ENCODE measurements at regions not wholly inside any gene's neighbourhood (a gene's known extent, or its start where the extent isn't known, plus 50 kb on each side); places are given as distances from the start of the nearest gene placed in this dataset.

DNA sequence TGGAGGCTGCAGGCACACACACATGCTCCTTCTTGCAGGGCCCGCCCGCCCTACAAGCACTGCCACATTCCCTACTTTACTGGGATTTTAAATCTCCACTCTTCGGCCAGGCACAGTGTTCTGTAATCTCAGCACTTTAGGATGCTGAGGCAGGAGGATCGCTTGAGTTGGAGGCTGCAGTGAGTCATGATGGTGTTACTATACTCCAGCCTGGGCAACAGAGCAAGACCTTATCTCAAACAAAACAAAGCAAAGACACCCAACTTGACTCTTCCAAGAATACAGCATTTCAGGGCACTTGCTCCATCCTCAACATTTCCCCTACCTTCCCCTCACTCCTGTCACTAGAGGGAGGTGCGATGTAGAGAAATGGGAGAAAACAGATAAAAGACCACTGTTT is 194.0 kb downstream of the MYLK4 start:
- Histone ChIP-seq H3K9me3 (no peaks in the 10 kb centered on the region), H3K36me3 (no peaks in the 10 kb centered on the region), H3K27me3 (no peaks in the 10 kb centered on the region; the same call in 1 of the 2 replicates), H3K4me1 (no peaks in the 10 kb centered on the region), H3K4me3 (ENCODE audit: low read depth, low read length) (no peak overlapping the region)
- no peak for DNase-seq
- TF ChIP-seq, protein P1, sequence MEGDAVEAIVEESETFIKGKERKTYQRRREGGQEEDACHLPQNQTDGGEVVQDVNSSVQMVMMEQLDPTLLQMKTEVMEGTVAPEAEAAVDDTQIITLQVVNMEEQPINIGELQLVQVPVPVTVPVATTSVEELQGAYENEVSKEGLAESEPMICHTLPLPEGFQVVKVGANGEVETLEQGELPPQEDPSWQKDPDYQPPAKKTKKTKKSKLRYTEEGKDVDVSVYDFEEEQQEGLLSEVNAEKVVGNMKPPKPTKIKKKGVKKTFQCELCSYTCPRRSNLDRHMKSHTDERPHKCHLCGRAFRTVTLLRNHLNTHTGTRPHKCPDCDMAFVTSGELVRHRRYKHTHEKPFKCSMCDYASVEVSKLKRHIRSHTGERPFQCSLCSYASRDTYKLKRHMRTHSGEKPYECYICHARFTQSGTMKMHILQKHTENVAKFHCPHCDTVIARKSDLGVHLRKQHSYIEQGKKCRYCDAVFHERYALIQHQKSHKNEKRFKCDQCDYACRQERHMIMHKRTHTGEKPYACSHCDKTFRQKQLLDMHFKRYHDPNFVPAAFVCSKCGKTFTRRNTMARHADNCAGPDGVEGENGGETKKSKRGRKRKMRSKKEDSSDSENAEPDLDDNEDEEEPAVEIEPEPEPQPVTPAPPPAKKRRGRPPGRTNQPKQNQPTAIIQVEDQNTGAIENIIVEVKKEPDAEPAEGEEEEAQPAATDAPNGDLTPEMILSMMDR (IDR thresholded peaks at IDR 0.05; ENCODE audit: low read depth, low read length), result no peak

DNA sequence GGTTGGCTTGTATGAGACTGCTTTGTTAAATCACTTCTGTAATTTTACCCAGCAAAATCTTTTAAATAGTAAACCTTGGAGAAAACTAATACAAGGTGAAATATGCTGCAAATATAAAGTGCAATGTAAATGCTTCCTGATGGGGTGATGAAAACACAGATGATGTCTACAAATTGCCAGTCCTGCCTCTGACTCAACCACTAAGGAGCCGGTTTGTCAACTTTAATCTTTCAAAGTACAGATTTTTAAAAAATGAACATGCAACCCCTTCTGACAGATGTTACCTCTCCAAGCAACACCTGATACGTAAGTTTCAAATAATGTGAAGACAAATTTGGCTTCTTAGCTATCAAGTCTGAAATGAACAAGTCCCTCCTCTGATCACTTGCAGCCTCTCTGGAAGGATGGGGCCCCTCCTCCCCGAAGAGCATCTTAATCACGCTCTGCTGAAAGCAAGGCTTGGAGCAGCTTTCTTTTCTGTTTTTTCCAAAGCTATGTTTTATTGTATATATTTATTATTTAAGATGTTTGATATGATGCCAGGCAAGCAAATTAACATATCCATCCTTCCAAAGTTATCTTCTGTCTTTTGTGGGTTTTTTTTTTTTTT is 196.0 kb downstream of the MYLK4 start:
- no peaks in the 10 kb centered on the region; the same call in 1 of the 2 replicates for H3K27me3 ChIP-seq
- DNase-seq, result no peak
- no peaks in the 10 kb centered on the region for H3K4me1 ChIP-seq
- no peak overlapping the region for H3K4me3 ChIP-seq (ENCODE audit: low read depth, low read length)
- H3K36me3 ChIP-seq, result no peaks in the 10 kb centered on the region
- TF ChIP-seq, protein P1 (IDR thresholded peaks at IDR 0.05; ENCODE audit: low read depth, low read length), result no peak
- H3K9me3 ChIP-seq, result no peaks in the 10 kb centered on the region

GRCh38 chr6:2552526-2553154 is 198.1 kb downstream of the MYLK4 start:
- no peak for DNase-seq
- Histone ChIP-seq H3K36me3 (no peaks in the 10 kb centered on the region), H3K4me1 (no peaks in the 10 kb centered on the region), H3K27me3 (no peaks in the 10 kb centered on the region; the same call in 1 of the 2 replicates), H3K9me3 (no peaks in the 10 kb centered on the region), H3K4me3 (ENCODE audit: low read depth, low read length) (no peak overlapping the region)
- TF ChIP-seq, protein P1 (IDR thresholded peaks at IDR 0.05; ENCODE audit: low read depth, low read length), result no peak

DNA sequence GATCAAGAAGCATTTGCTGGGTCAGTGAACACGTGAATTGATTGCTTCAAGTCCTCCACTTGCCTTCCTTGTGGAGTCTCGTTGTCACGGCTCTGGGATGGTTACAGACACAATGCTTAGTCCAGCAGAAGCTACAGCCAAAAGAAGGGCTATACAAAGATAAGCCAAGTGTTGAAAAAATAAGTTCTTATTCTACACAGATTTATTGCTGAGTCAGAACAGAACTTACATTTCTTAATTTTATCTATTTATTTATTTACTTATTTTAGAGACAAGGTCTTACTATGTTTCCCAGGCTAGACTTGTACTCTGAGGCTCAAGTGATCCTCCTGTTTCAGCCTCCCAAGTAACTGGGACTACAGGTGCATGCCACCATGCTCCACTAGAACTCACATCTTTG is 199.0 kb downstream of the MYLK4 start:
- DNase-seq, result no peak
- Histone ChIP-seq H3K27me3 (peaks cover 2% of the 10 kb centered on the region; the same call in 1 of the 2 replicates), H3K4me3 (ENCODE audit: low read depth, low read length) (no peak overlapping the region), H3K36me3 (no peaks in the 10 kb centered on the region), H3K4me1 (no peaks in the 10 kb centered on the region), H3K9me3 (no peaks in the 10 kb centered on the region)
- TF ChIP-seq, protein P1 (IDR thresholded peaks at IDR 0.05; ENCODE audit: low read depth, low read length), result no peak

- TF ChIP-seq, protein P1 (IDR thresholded peaks at IDR 0.05; ENCODE audit: low read depth, low read length), result no peak
- Histone ChIP-seq H3K4me1 (no peaks in the 10 kb centered on the region), H3K27me3 (peaks cover 2% of the 10 kb centered on the region; the same call in 1 of the 2 replicates), H3K4me3 (ENCODE audit: low read depth, low read length) (no peak overlapping the region), H3K9me3 (no peaks in the 10 kb centered on the region), H3K36me3 (no peaks in the 10 kb centered on the region)
- no peak for DNase-seq
These were observed 200.5 kb downstream of the MYLK4 start for GRCh38 chr6:2550247-2550646.

- DNase-seq, result no peak
- H3K9me3 ChIP-seq, result no peaks in the 10 kb centered on the region
- peaks cover 2% of the 10 kb centered on the region; the same call in 1 of the 2 replicates for H3K27me3 ChIP-seq
- no peaks in the 10 kb centered on the region for H3K36me3 ChIP-seq
- TF ChIP-seq, protein P1 (IDR thresholded peaks at IDR 0.05; ENCODE audit: low read depth, low read length), result no peak
- no peaks in the 10 kb centered on the region for H3K4me1 ChIP-seq
- no peak overlapping the region for H3K4me3 ChIP-seq (ENCODE audit: low read depth, low read length)
These were observed 200.9 kb downstream of the MYLK4 start for GRCh38 chr6:2549834-2550233.
